Stimulated activated naive CD8-positive, alpha-beta T cell treated with anti-CD3 and anti-CD28 coated beads, Interleukin-15, amount 100 ng/mL, for 72 hours (primary cell): ENCODE measurements at regions not wholly inside any gene's neighbourhood (a gene's known extent, or its start where the extent isn't known, plus 50 kb on each side); places are given as distances from the start of the nearest gene placed in this dataset.
"Not testable (repeated sequence)": the region's sequence is repeated elsewhere in the genome, so short reads cannot be mapped to it uniquely, and the experiment has no call there.

Experiments
- ATAC-seq: fragments of 150-1000 bp; cut with Tn5 transposase; 2 replicates; pipeline ENCODE4 v1.10.0; 2021; ENCODE audit warnings: mild to moderate bottlenecking, moderate library complexity
- DNase-seq, 2 donors: peaks; one replicate each; pipeline ENCODE4 v3.0.0; 2021 to 2022
- H3K27ac Mint-ChIP-seq, 2 donors: one replicate each; pipeline ENCODE4 v1.8.0; 2022; ENCODE audit warnings: mild to moderate bottlenecking in 2 of 2, mixed read lengths in 2 of 2, moderate library complexity in 2 of 2
- H3K27me3 Mint-ChIP-seq: one replicate; pipeline ENCODE4 v1.8.0; 2022; ENCODE audit warnings: mixed read lengths
- H3K4me1 Mint-ChIP-seq: one replicate; pipeline ENCODE4 v1.8.0; 2022; ENCODE audit warnings: mild to moderate bottlenecking, mixed read lengths
- H3K4me3 Mint-ChIP-seq, 2 donors: one replicate each; pipeline ENCODE4 v1.8.0; 2022; ENCODE audit warnings: mild to moderate bottlenecking in 2 of 2, mixed read lengths in 2 of 2, moderate library complexity in 1 of 2
- H3K9me3 Mint-ChIP-seq, 2 donors: one replicate each; pipeline ENCODE4 v1.8.0; 2022; ENCODE audit warnings: mixed read lengths in 2 of 2

DNA sequence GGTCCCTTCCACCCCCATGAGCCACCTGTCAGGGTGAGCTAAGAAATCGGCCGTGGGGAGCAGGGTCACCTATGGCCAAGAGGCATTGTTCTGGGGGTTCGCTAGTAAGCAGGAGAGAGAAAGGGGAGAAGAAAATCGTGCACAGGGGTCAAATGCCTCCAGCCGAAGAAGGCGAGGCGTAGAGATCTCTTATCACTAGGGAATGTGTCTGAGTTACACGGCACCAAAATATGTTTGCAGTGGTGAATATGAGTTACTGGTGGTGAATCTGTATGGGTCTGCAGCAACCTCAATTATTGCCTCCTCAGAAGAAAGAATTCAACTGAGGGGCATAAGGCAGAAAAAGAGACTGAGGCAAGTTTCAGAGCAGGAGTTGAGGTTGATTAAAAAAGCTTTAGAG is 54.2 kb upstream of the RABGAP1L start:
- ATAC-seq = no peak
- no peaks in the 10 kb centered on the region for H3K9me3 Mint-ChIP-seq
- H3K4me3 Mint-ChIP-seq = no peak overlapping the region
- DNase-seq = no peak
- H3K4me1 Mint-ChIP-seq = no peaks in the 10 kb centered on the region
- H3K27me3 Mint-ChIP-seq = peaks cover 9% of the 10 kb centered on the region
- H3K27ac Mint-ChIP-seq = no peak overlapping the region

DNA sequence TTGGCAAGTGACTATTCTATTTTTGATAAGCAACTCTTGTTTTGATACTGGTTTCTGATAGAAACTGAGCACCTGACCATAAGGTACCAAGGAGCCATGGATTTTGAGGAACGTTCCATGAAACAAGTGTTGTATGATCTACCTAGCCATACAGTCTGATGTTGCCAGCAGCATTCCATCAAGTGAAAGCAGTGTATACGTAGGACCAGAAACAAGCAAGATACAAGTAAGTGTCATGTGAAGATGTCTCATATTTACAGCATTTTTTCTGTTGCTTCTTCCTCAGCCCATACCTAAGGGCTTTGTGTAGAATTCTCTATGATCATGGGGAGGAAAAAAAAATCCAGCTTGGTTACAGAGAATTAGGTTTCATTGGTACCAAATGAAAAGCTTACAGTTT is 55.6 kb upstream of the RABGAP1L start:
- Mint-ChIP-seq H3K4me3 (no peak overlapping the region), H3K27ac (no peak overlapping the region), H3K27me3 (peaks cover 9% of the 10 kb centered on the region), H3K9me3 (no peaks in the 10 kb centered on the region), H3K4me1 (no peaks in the 10 kb centered on the region)
- DNase-seq (no peak), ATAC-seq (no peak)

DNA sequence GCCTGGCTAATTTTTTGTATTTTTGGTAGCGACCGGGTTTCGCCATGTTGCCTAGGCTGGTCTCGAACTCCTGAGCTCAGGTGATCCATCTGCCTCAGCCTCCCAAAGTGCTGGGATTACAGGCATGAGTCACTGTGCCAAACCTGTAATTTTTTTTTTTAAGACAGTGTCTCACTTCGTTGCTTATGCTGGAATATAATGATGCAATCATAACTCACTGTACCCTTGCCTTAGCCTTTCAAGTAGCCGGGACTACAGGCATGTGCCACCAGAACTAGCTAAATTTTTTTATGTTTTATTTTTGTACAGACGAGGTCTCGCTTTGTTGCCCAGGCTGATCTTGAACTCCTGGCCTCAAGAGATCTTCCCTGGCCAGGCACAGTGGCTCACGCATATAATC is 57.3 kb upstream of the RABGAP1L start:
- not testable (repeated sequence) for H3K4me1 Mint-ChIP-seq, H3K9me3 Mint-ChIP-seq, ATAC-seq, H3K27me3 Mint-ChIP-seq, DNase-seq, H3K4me3 Mint-ChIP-seq, H3K27ac Mint-ChIP-seq

DNA sequence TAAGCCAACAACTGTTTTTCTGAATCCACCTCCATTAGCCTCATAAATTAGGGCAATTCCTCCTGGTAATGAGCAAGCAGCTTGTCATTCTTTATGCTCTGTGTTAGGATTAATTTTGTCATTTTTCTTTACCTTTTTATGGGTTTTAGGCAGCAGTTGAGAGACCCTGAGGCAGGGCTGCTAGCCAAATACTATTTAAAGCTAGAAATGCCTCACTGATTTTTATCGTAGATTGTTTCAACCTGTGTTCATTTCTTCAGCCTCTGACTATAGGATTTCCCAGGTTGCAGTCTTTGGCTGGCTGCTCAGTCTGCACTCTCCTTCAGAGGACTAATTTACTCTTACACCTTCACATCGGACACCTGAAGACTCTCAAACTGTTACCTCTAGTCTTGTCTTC is 61.9 kb upstream of the RABGAP1L start:
- no peak for ATAC-seq
- H3K4me3 Mint-ChIP-seq = no peak overlapping the region
- peak overlapping the region in 1 of 2 donors; percentile 15 for H3K27ac Mint-ChIP-seq
- no peaks in the 10 kb centered on the region for H3K4me1 Mint-ChIP-seq
- no peaks in the 10 kb centered on the region for H3K9me3 Mint-ChIP-seq
- peaks cover 7% of the 10 kb centered on the region for H3K27me3 Mint-ChIP-seq
- DNase-seq = no peak

DNA sequence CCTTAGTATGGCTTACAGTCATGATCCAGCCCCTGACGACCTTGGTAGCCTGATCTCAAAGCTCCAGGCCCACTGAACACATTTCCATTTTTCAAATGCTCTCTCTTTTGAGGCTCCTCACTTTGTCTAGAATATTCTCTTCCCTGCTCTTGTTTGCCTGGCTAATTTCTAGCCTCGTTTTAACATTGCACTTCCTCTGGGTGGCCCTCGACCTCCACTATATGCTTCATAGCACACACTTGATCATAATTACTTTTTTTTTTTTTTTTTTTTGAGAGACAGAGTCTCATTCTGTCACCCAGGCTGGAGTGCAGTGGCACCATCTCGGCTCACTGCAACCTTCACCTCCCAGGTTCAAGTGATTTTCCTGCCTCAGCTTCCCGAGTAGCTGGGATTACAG is 65.5 kb upstream of the RABGAP1L start:
- not testable (repeated sequence) for ATAC-seq, H3K4me3 Mint-ChIP-seq, DNase-seq, H3K4me1 Mint-ChIP-seq, H3K9me3 Mint-ChIP-seq, H3K27ac Mint-ChIP-seq
- peaks cover 16% of the 10 kb centered on the region for H3K27me3 Mint-ChIP-seq

DNA sequence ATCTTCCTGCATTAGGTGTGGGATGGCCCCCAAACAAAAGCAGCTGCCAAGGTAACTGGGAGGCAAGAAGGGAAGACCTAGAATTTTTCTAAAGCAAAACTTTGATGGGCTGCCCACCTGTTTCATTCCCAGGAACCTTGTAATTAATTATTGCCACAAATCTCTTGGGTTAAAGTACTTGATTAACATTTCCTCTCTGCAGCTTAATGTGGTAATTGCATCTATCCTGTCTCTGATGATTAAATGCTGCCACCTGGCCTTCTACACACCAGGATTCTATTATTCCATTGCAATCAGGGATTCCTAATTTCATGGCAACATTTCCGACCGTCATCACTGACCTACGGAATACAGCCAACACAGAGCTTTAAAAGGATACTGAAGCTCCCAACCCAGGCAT is 68.3 kb upstream of the RC3H1 start:
- peaks cover 0 to 7% of the 10 kb centered on the region in 2 donors for H3K9me3 Mint-ChIP-seq
- no peak overlapping the region for H3K4me3 Mint-ChIP-seq
- H3K27ac Mint-ChIP-seq = no peak overlapping the region
- H3K27me3 Mint-ChIP-seq = peaks cover 9% of the 10 kb centered on the region
- DNase-seq = no peak
- ATAC-seq = no peak
- H3K4me1 Mint-ChIP-seq = no peaks in the 10 kb centered on the region

DNA sequence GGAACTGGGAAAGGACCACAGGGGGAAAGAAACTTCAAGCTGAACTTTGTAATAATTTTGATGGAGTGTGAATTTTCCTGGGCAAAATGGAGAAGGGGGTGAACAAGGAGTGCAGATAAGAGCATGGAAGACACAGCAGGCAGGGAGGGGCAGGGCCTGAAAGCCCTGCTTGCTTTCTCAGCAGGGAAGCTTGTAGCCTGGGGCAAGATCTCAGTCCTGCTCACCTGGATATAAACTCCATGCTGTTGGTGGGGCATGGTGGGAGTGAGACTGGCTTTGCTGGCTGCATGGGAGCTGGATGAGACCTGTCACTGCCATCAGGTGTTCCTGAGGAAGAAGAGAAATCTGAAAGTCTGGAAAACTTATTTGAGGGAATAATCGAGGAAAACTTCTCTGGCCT is 58.7 kb upstream of the RC3H1 start:
- Mint-ChIP-seq H3K4me1 (no peaks in the 10 kb centered on the region), H3K4me3 (no peak overlapping the region), H3K27me3 (no peaks in the 10 kb centered on the region)

DNA sequence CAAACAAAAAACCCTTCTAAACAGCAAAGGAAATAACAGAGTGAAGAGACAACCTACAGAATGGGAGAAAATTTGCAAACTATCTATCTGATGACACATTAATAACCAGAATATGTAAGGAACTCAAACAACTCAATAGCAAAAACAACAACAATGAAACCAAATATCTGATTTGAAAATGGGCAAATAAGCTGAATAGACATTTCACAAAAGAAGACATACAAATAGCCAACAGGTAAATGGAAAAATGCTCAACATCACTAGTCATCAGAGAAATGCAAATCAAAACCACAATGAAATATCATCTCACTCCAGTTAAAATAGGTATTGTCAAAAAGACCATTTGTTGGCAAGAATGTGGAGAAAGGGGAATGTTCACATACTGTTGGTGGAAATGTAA is 57.6 kb upstream of the RC3H1 start:
- H3K4me1 Mint-ChIP-seq = no peaks in the 10 kb centered on the region
- ATAC-seq (no peak), DNase-seq (no peak)
- H3K27ac Mint-ChIP-seq = no peak overlapping the region
- H3K27me3 Mint-ChIP-seq = no peaks in the 10 kb centered on the region
- H3K9me3 Mint-ChIP-seq = peaks cover 9% of the 10 kb centered on the region in 2 donors
- H3K4me3 Mint-ChIP-seq = no peak overlapping the region

More for the DNA sequence above, 58.7 kb upstream of the RC3H1 start:
- ATAC-seq (no peak), DNase-seq (no peak)
- Mint-ChIP-seq H3K27ac (no peak overlapping the region), H3K9me3 (peaks cover 9 to 12% of the 10 kb centered on the region in 2 donors)

DNA sequence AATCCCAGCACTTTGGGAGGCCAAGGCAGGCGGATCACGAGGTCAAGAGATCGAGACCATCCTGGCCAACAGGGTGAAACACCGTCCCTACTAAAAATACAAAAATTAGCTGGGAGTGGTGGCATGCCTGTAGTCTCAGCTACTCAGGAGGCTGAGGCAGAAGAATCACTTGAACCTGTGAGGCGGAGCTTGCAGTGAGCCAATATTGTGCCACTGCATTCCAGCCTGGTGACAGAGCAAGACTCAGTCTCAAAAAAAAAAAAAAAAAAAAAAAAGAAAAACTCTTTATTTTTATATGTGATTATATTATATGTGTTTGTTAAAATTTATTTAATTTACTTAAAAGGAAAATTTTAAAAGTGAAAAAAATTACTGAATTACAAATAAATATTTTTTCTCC is 56.8 kb upstream of the RC3H1 start:
- ATAC-seq, DNase-seq, H3K4me1 Mint-ChIP-seq, H3K4me3 Mint-ChIP-seq, H3K27me3 Mint-ChIP-seq, H3K9me3 Mint-ChIP-seq, H3K27ac Mint-ChIP-seq: not testable (repeated sequence)

DNA sequence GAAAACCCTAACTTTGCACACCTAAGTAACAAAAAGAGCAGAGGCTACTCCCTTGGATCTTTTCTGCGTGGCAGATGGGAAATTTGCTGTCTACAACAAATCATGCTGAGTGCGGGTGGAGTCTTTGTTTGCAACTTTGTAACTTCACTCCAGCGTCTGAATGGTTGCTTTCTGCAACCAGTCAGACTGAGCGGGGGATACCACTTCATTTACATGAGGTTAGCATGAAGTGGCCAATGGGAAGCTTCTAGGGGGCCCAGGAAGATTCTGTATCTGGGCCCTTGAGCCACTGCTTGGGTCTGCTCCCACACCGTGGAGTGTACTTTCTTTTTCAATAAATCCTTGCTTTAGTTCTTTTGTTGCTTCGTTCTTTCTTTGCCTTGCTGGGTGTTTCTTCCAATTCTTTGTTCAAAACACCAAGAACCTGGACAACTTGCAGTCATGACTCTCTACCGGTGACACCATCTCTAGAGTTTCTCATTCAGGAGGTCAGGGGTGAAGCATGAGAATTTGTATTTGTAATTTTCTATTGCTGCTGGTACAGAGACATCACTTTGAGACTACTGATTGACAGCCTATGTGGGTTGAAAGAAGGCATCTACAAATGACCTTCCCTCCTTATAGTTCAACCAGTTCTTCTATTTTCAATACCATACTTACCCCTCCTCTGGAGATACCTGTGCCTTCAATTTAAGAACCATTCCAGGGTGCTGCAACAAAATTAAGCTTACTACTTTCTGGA is 55.8 kb upstream of the RC3H1 start:
- DNase-seq (no peak), ATAC-seq (no peak)
- Mint-ChIP-seq H3K27ac (no peak overlapping the region), H3K27me3 (no peaks in the 10 kb centered on the region), H3K9me3 (peaks cover 9% of the 10 kb centered on the region in 2 donors), H3K4me3 (no peak overlapping the region), H3K4me1 (no peaks in the 10 kb centered on the region)

DNA sequence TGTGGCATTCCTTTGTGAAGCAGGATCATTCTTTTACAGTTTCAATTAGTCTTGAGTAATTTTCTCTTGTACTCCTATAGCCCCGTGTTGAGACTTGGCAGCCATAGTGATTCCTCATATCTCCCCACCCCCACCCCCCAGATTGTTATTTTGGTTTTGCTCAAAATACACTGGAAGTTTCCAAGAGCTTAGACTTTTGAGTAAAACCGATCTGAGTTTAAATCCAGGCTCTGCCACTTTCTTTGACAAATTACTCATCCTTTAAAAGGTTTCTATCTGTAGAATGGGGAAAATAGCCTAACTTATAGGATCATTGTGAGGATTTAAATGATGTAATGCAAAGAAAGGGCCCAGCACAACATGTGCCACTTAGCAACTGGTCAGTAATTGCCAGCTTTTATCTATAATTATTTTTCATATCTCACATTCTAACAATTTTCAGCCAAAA is 53.1 kb upstream of the RC3H1 start:
- Mint-ChIP-seq H3K27ac (peak overlapping the region in 1 of 2 donors; percentile 20), H3K9me3 (peaks cover under 1 to 2% of the 10 kb centered on the region in 2 donors), H3K4me1 (no peaks in the 10 kb centered on the region), H3K4me3 (no peak overlapping the region), H3K27me3 (no peaks in the 10 kb centered on the region)
- DNase-seq (no peak), ATAC-seq (no peak)

DNA sequence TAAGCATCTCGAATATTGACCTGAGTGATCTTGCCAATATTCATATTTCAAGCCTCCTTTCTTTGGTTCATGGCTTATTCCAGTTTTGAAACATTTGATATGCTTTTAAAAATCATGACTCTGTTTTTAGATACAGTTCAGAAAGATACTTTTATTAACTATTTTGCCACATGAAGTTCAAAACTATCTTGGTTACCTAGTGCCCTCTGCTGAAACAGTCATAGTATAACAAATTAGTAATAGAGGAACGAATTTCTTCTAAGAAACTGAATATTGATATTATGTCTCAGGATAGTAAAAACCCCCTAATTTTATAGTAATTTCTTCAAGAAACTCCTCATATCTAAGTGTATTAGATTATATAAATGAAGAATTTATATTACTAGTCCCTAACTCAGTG is 52.6 kb upstream of the RC3H1 start:
- H3K27me3 Mint-ChIP-seq = no peaks in the 10 kb centered on the region
- H3K9me3 Mint-ChIP-seq = no peaks in the 10 kb centered on the region
- no peaks in the 10 kb centered on the region for H3K4me1 Mint-ChIP-seq
- ATAC-seq (no peak), DNase-seq (no peak)
- no peak overlapping the region for H3K27ac Mint-ChIP-seq
- H3K4me3 Mint-ChIP-seq = no peak overlapping the region

DNA sequence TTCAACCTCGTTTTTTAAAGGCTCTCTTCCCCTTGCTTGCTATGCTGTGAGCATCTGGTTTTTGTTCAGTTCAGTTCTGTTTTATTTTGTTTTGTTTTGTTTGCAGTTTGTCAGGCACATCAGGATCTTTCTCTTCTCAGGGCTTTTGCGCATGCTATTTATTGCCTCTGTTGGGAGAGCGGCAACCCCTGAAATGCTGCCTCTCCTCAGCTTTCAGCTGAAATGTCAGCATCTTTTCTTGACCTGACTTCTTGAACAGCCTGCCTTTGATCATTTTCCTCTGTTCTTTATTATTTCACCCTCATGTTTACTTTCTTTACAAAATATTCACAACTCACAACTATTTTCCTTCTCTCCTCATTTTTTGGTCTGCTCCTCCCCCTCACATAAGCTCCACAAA is 50.4 kb upstream of the RC3H1 start:
- H3K4me1 Mint-ChIP-seq = peaks cover 9% of the 10 kb centered on the region
- no peak for ATAC-seq
- H3K9me3 Mint-ChIP-seq = no peaks in the 10 kb centered on the region
- no peak for DNase-seq
- no peak overlapping the region for H3K4me3 Mint-ChIP-seq
- peak overlapping the region in 1 of 2 donors; percentile 24 for H3K27ac Mint-ChIP-seq
- no peaks in the 10 kb centered on the region for H3K27me3 Mint-ChIP-seq
